ENCODE measurements at regions not wholly inside any gene's neighbourhood (a gene's known extent, or its start where the extent isn't known, plus 50 kb on each side); places are given as distances from the start of the nearest gene placed in this dataset.

GRCh38 chr11:71354394-71355105, 93.6 kb downstream of the DHCR7 start:
- TF ChIP-seq, protein P1, sequence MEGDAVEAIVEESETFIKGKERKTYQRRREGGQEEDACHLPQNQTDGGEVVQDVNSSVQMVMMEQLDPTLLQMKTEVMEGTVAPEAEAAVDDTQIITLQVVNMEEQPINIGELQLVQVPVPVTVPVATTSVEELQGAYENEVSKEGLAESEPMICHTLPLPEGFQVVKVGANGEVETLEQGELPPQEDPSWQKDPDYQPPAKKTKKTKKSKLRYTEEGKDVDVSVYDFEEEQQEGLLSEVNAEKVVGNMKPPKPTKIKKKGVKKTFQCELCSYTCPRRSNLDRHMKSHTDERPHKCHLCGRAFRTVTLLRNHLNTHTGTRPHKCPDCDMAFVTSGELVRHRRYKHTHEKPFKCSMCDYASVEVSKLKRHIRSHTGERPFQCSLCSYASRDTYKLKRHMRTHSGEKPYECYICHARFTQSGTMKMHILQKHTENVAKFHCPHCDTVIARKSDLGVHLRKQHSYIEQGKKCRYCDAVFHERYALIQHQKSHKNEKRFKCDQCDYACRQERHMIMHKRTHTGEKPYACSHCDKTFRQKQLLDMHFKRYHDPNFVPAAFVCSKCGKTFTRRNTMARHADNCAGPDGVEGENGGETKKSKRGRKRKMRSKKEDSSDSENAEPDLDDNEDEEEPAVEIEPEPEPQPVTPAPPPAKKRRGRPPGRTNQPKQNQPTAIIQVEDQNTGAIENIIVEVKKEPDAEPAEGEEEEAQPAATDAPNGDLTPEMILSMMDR (IDR thresholded peaks at IDR 0.05) = no peak
- TF ChIP-seq POLR2A (IDR thresholded peaks at IDR 0.05) = no peak
